A673 (cell line): ENCODE measurements at regions not wholly inside any gene's neighbourhood (a gene's known extent, or its start where the extent isn't known, plus 50 kb on each side); places are given as distances from the start of the nearest gene placed in this dataset.

Experiments used
- BruUV-seq: library from RNA; stranded (reverse); fragments of 400-500 nt; replicated peaks from 2 replicates; lab custom pipeline; 2021; lab: Mats Ljungman, UMichigan
- CTCF ChIA-PET: fragments of 300-600 bp; sonication (Branson Sonifier 250); formaldehyde crosslinking; loops from one replicate; lab custom pipeline; 2022; ENCODE audit warnings: antibody characterized with exemption; lab: Charles Lee
- POLR2A ChIA-PET: fragments of 300-600 bp; sonication (Branson Sonifier 250); formaldehyde crosslinking; loops from one replicate; lab custom pipeline; 2022; ENCODE audit warnings: antibody characterized with exemption; ENCODE audit not compliant: low non-redundant PET; lab: Charles Lee
- DNase-seq: peaks from one replicate; pipeline ENCODE4 v3.0.0-alpha.2; 2015; ENCODE audit warnings: low spot score
- H3K27ac ChIP-seq: fragments of 200-600 bp; sonication (generic); 2 replicates; pipeline ENCODE4 v1.5.1; 2016; ENCODE audit warnings: mixed run types, low read depth, mild to moderate bottlenecking, mixed read lengths, antibody characterized with exemption, low read length; ENCODE audit not compliant: poor library complexity, severe bottlenecking
- H3K27me3 ChIP-seq: fragments of 200-600 bp; sonication (generic); replicated peaks from 2 replicates; pipeline ENCODE4 v1.6.1; 2017; ENCODE audit warnings: mixed run types, low read depth, mild to moderate bottlenecking, mixed read lengths, antibody characterized with exemption, low read length; ENCODE audit not compliant: insufficient read depth, poor library complexity
- H3K36me3 ChIP-seq: fragments of 200-600 bp; sonication (generic); 2 replicates; pipeline ENCODE4 v1.6.1; 2016; ENCODE audit warnings: mixed run types, mild to moderate bottlenecking, mixed read lengths, antibody characterized with exemption, low read length; ENCODE audit not compliant: insufficient read depth, poor library complexity, severe bottlenecking
- H3K4me1 ChIP-seq: fragments of 200-600 bp; sonication (generic); 2 replicates; pipeline ENCODE4 v1.6.1; 2017; ENCODE audit warnings: mixed run types, mild to moderate bottlenecking, mixed read lengths, antibody characterized with exemption, low read length; ENCODE audit not compliant: insufficient read depth, poor library complexity, severe bottlenecking
- H3K4me3 ChIP-seq: fragments of 200-600 bp; sonication (generic); 2 replicates; pipeline ENCODE4 v1.5.1; 2016; ENCODE audit warnings: low read depth, mixed run types, mild to moderate bottlenecking, mixed read lengths, low read length; ENCODE audit not compliant: poor library complexity, severe bottlenecking
- H3K9me3 ChIP-seq: fragments of 200-600 bp; sonication (generic); 2 replicates; pipeline ENCODE4 v1.6.1; 2016; ENCODE audit warnings: mixed run types, low read depth, mild to moderate bottlenecking, mixed read lengths, antibody characterized with exemption, low read length; ENCODE audit not compliant: poor library complexity, severe bottlenecking
- CTCF ChIP-seq: fragments of 300-800, 200-600 bp; sonication (generic); conservative IDR thresholded peaks from 2 replicates; pipeline ENCODE4 v1.5.1; 2017; ENCODE audit warnings: low read depth, mild to moderate bottlenecking, antibody characterized with exemption, low read length, moderate library complexity, mixed read lengths
- EZH2 ChIP-seq: fragments of 200-600 bp; sonication (generic); IDR thresholded peaks from 2 replicates; pipeline ENCODE4 v1.6.1; 2017; ENCODE audit warnings: borderline replicate concordance, low read depth, mild to moderate bottlenecking, mixed read lengths, antibody characterized with exemption, low read length; ENCODE audit not compliant: poor library complexity, severe bottlenecking
- intact Hi-C: fragments of 100-400 bp; cut with micrococcal nuclease; formaldehyde crosslinking; loops from one replicate; pipeline ENCODE4 v1.10.0; 2022; ENCODE audit not compliant: unreplicated experiment

- ChIA-PET CTCF (no interaction called here), POLR2A (no interaction called here)
- DNase-seq = no peak
- Histone ChIP-seq H3K4me1 (no peaks in the 10 kb centered on the region), H3K27me3 (no peaks in the 10 kb centered on the region), H3K4me3 (no peak overlapping the region), H3K36me3 (no peaks in the 10 kb centered on the region), H3K9me3 (peaks cover 46% of the 10 kb centered on the region), H3K27ac (no peak overlapping the region)
- no TSS peak for BruUV-seq
- intact Hi-C loops = no loop called here
- TF ChIP-seq CTCF (no peak), EZH2 (no peak)
Observed at GRCh38 chr5:2856206-2856605, 104.7 kb upstream of the IRX2 start.

GRCh38 chr5:2852446-2852845 lies 101.0 kb upstream of the IRX2 start:
- H3K36me3 ChIP-seq = no peaks in the 10 kb centered on the region
- no peak overlapping the region for H3K27ac ChIP-seq
- no peak overlapping the region for H3K4me3 ChIP-seq
- no TSS peak for BruUV-seq
- DNase-seq = no peak
- intact Hi-C loops = no loop called here
- H3K27me3 ChIP-seq = no peaks in the 10 kb centered on the region
- peaks cover 48% of the 10 kb centered on the region for H3K9me3 ChIP-seq
- TF ChIP-seq EZH2 = no peak
- no peak for TF ChIP-seq CTCF
- H3K4me1 ChIP-seq = no peaks in the 10 kb centered on the region
- POLR2A ChIA-PET = no interaction called here
- CTCF ChIA-PET = no interaction called here

- H3K27ac ChIP-seq = no peak overlapping the region
- no peaks in the 10 kb centered on the region for H3K36me3 ChIP-seq
- H3K27me3 ChIP-seq = no peaks in the 10 kb centered on the region
- ChIA-PET POLR2A (no interaction called here), CTCF (no interaction called here)
- intact Hi-C loops = no loop called here
- no peak overlapping the region for H3K4me3 ChIP-seq
- H3K4me1 ChIP-seq = no peaks in the 10 kb centered on the region
- no peak for DNase-seq
- TF ChIP-seq EZH2 (no peak), CTCF (no peak)
- peaks cover 50% of the 10 kb centered on the region for H3K9me3 ChIP-seq
- no TSS peak for BruUV-seq
Observed at GRCh38 chr5:2851895-2852294, 100.4 kb upstream of the IRX2 start.
